HG03571 (cell line): ENCODE measurements at regions not wholly inside any gene's neighbourhood (a gene's known extent, or its start where the extent isn't known, plus 50 kb on each side); places are given as distances from the start of the nearest gene placed in this dataset.
A peak's percentile ranks its signal among the peaks of the same experiment; 100 is the strongest.

Experiments used
- ATAC-seq: cut with Tn5 transposase; IDR thresholded peaks from one replicate; pipeline ENCODE4 v1.9.1; 2021; ENCODE audit not compliant: unreplicated experiment

- no peak for ATAC-seq
These were observed 1171.6 kb downstream of the SORCS1 start for GRCh38 chr10:105992928-105993327.

GRCh38 chr10:105990529-105990928 lies 1174.0 kb downstream of the SORCS1 start:
- ATAC-seq = no peak

- ATAC-seq = no peak
These were observed 1174.5 kb downstream of the SORCS1 start for GRCh38 chr10:105989995-105990394.

- no peak for ATAC-seq
These were observed 1175.7 kb downstream of the SORCS1 start for GRCh38 chr10:105988848-105989247.

GRCh38 chr10:105986912-105987635 lies 1177.4 kb downstream of the SORCS1 start:
- ATAC-seq = no peak

GRCh38 chr10:105986486-105986885 lies 1178.0 kb downstream of the SORCS1 start:
- ATAC-seq = no peak

- no peak for ATAC-seq
These were observed 1181.8 kb downstream of the SORCS1 start for GRCh38 chr10:105982735-105983134.

GRCh38 chr10:105981679-105982078 lies 1182.8 kb downstream of the SORCS1 start:
- ATAC-seq = no peak

- no peak for ATAC-seq
These were observed 1189.6 kb downstream of the SORCS1 start for GRCh38 chr10:105974803-105975456.

GRCh38 chr10:105973902-105974301 lies 1190.6 kb downstream of the SORCS1 start:
- no peak for ATAC-seq

GRCh38 chr10:105973360-105973759 lies 1191.1 kb downstream of the SORCS1 start:
- ATAC-seq = no peak

- ATAC-seq = no peak
These were observed 1193.0 kb downstream of the SORCS1 start for GRCh38 chr10:105971460-105971859.

GRCh38 chr10:105969884-105970377 lies 1194.6 kb downstream of the SORCS1 start:
- no peak for ATAC-seq

- no peak for ATAC-seq
These were observed 1195.8 kb downstream of the SORCS1 start for GRCh38 chr10:105968666-105969065.

GRCh38 chr10:105967256-105967655 lies 1197.2 kb downstream of the SORCS1 start:
- ATAC-seq = no peak

- no peak for ATAC-seq
These were observed 1199.4 kb downstream of the SORCS1 start for GRCh38 chr10:105965141-105965540.

- no peak for ATAC-seq
These were observed 1200.5 kb downstream of the SORCS1 start for GRCh38 chr10:105964009-105964408.

- ATAC-seq = no peak
These were observed 1201.1 kb downstream of the SORCS1 start for GRCh38 chr10:105963334-105963884.

GRCh38 chr10:105956550-105956949 lies 1208.0 kb downstream of the SORCS1 start:
- ATAC-seq = no peak

- no peak for ATAC-seq
These were observed 1210.6 kb downstream of the SORCS1 start for GRCh38 chr10:105953861-105954260.

GRCh38 chr10:105953056-105953455 lies 1211.5 kb downstream of the SORCS1 start:
- ATAC-seq = no peak

- peak; percentile 98 for ATAC-seq
These were observed 1212.4 kb downstream of the SORCS1 start for GRCh38 chr10:105952153-105952552.
